GDM1 (cell line): ENCODE measurements at regions not wholly inside any gene's neighbourhood (a gene's known extent, or its start where the extent isn't known, plus 50 kb on each side); places are given as distances from the start of the nearest gene placed in this dataset.

ENCODE experiments used
- DNase-seq: peaks from one replicate; lab custom pipeline; 2025; lab: John Stamatoyannopoulos, UW

- no peak for DNase-seq
Measured at GRCh38 chr10:108789336-108789735, 1134.0 kb downstream of the XPNPEP1 start.

DNA sequence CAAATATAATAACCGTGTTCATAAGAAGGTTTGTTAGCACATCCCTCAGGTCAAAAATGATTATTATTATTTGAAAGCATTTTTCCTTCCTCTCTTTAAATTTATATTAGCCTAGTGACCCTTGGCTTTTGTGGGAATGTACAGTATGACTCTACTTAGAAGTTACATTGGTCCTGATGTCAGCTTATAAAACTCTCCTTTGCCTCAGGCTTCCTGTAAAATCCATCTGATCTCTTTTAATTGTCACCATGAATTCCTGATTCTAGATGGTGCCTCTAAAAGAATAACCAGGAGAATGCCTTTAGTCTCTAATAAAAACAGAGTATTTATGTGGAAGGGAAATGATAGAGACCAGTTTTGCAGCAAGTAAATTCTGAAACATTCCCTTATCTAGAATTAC lies 1134.4 kb downstream of the XPNPEP1 start:
- DNase-seq, result no peak

DNA sequence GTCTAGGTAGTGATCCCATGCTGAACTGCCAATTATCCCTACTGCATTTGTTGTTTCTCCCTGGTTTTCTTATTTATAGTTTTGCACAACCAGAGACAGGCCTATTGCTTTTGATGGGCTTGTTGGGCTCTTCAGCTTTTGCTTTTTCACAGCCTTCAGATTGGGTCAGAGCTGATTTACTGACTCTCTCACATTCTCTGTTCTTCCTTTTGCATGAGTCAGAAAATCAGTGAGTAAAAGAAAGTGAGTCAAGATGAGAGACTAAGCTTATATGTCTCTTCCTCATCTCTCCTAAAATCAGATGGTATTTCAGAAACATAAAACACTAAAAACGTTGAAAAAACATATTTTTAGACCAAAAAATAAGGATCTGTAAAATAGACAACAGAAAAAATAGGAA lies 1135.4 kb downstream of the XPNPEP1 start:
- DNase-seq, result no peak

DNA sequence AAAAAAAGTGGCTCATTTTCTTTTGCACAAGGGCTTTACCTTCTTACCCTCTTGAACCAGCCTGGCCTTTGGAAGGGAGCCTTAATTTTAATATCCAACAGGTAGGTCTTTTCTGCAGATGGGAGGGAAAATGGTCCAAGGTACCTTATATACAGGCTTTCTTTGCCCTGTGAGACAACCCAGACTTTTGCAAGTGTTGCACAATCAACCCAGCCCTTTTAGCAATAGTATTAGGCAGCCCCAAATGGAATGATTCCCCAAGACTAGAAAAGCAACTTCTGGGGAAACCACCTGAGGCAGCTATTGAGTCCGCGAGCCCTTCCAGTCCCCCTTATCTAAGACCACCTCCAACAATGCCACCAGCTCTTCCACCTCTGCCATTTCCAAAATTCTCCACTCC lies 1138.3 kb downstream of the XPNPEP1 start:
- DNase-seq, result no peak

DNA sequence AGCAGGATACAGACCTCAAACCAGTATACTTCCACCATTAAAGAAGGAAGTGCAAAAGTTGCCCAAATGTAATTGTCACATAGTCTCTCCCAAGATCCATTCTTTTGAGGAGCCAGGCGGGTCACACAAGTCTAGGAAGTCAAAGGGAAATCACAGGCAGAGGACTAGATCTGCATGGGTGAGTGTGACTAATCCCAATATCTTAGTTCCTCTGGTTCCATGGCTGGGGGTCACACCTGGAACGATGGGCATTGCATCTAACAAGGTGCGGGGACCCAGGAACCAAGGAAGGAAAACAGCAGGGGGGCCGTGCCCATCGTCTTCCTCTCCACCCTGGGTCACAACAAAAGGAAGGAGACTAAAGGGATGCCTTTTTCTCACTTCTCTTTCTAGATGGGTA lies 1138.8 kb downstream of the XPNPEP1 start:
- DNase-seq, result no peak

DNA sequence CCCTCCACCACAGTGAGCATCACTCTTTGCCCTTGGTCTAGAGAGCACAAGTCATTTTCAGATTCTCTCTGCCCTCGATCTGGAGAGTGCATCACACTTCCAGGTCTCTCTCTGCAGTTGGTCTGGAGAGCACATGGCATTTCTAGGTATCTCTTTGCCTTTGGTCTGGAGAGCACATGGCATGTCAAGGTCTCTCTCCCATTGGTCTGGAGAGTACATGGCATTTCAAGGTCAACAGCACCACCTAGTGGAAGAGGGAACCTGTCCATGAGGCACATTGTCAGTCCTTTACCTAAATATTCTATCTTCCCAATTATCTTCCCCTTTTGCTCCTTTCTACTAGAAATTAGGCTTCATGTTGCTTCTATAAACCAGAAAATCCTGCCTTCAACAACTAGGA lies 1139.4 kb downstream of the XPNPEP1 start:
- peak; percentile 54 for DNase-seq

GRCh38 chr10:108782411-108782810 lies 1140.9 kb downstream of the XPNPEP1 start:
- DNase-seq, result no peak

- no peak for DNase-seq
Measured at GRCh38 chr10:108779501-108779900, 1143.8 kb downstream of the XPNPEP1 start.

GRCh38 chr10:108775911-108776475 lies 1147.3 kb downstream of the XPNPEP1 start:
- no peak for DNase-seq

DNA sequence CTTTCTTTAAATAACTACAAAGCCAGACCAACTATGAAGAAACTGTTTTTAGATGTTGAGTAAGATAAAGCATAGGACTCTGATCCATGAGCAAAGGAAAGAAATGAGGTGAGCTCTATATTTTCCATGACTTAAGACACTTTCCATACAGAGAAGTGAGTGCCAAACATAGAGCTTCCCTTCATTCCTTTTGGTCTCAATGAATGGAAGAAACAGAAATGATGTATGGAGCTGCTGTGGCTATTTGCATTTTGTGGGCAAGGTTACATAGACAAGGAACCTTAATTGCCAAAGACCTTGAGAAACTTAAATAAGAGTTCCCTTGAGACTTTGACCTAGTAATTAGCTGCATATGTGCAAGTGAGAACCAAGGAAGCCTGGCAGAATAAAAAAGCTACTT lies 1152.2 kb downstream of the XPNPEP1 start:
- no peak for DNase-seq

GRCh38 chr10:108765794-108766193 lies 1157.5 kb downstream of the XPNPEP1 start:
- DNase-seq, result no peak

- no peak for DNase-seq
Measured at GRCh38 chr10:108757946-108758345, 1165.4 kb downstream of the XPNPEP1 start.

GRCh38 chr10:108755646-108756045 lies 1167.7 kb downstream of the XPNPEP1 start:
- no peak for DNase-seq

- no peak for DNase-seq
Measured at GRCh38 chr10:108753326-108753725, 1170.0 kb downstream of the XPNPEP1 start.

DNA sequence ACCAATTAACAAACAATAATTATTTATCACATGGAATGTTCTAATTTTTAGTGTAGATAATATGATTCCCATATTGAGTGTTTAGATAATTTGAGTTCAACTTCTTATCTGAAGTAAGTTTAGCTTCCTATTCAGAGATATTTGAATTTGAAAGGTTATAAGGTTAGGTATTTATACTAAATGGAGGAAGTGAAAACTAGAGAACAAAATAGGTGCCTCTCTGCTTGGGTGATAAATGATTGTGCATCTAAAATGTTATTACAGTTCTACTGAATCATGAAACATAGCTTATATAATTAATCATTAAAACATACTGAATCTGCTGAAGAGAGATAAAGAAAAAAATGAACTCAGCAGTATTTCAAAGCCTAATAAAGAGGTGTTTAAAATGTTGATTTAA lies 1174.3 kb downstream of the XPNPEP1 start:
- DNase-seq, result no peak

DNA sequence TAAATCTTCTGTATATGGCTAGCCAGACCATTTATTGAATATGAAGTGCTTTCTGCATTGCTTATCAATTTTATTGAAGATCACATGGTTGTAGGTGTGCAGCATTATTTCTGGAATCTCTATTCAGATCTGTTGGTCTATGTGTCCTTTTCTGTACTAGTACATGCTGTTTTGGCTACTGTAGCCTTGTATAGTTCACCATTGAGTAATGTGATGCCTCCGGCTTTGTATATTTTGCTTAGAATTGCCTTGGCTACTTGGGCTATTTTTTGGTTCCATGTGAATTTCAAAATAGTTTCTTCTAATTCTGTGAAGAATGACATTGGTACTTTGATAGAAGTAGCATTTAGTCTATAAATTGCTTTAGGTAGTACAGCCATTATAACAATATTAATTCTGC lies 1187.2 kb downstream of the XPNPEP1 start:
- no peak for DNase-seq

- no peak for DNase-seq
Measured at GRCh38 chr10:108735380-108735779, 1187.9 kb downstream of the XPNPEP1 start.

DNA sequence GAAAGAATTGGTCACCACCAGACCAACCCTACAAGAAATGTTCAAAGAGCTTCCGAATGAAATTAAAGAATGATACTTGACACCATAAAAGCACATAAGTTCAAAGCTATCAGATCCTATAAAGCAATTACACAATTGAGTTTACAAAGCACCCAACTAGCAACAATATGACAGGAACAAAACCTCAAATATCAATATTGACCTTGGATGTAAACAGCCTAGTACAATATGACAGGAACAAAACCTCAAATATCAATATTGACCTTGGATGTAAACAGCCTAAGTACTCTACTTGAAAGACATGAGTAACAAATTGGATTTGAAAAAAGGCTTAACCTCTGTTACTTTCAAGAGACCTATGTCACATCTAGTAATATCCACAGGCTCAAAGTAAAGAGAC lies 1201.4 kb downstream of the XPNPEP1 start:
- DNase-seq, result no peak

- DNase-seq, result no peak
Measured at GRCh38 chr10:108716352-108716751, 1207.0 kb downstream of the XPNPEP1 start.

- no peak for DNase-seq
Measured at GRCh38 chr10:108709927-108710722, 1213.2 kb downstream of the XPNPEP1 start.

DNA sequence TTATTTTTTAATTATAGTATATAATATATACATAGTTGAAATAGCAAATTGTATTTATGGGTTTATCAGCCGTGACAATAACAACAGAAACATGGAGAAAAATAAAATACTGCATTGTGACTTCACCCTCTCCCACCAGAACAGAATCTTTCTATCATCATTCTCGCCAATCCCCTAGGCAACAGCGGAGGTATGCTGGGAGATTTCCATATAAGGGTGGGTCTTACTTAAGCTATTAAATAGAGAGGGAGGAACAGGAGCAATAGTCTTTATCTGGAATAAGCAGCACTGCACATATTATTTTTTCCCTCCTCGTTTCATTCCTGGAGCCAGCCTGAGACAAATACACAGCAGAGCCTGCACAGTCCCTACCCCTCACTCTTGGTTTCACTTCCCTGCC lies 1214.9 kb downstream of the XPNPEP1 start:
- no peak for DNase-seq

GRCh38 chr10:108696792-108697477 lies 1226.4 kb downstream of the XPNPEP1 start:
- no peak for DNase-seq

DNA sequence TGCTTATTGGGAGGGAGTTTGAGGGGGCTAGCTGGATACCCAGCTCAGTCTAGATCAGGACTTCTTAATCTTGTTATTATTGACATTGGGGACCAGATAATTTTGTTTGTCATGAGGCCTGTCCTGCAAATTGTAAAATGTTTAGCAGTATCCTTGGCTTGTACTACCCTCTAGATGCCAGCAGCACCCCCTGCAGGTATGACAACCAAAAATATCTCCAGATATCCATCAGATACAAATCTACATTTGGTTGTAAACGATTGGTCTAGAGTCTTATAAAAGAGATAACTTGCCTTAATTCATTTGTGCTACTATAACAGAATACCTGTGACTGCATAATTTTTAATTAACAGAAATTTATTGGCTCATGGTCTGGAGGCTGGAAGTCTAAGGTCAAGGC lies 1232.2 kb downstream of the XPNPEP1 start:
- DNase-seq, result no peak
